Type B pancreatic cell (in vitro differentiated cells): ENCODE measurements at regions not wholly inside any gene's neighbourhood (a gene's known extent, or its start where the extent isn't known, plus 50 kb on each side); places are given as distances from the start of the nearest gene placed in this dataset.

Source experiments
- DNase-seq: peaks from one replicate; pipeline ENCODE4 v3.0.0; 2021; ENCODE audit warnings: mixed read lengths; ENCODE audit not compliant: unreplicated experiment; ENCODE audit errors: extremely low spot score
- H3K27ac Mint-ChIP-seq: 2 replicates; pipeline ENCODE4 v1.8.0; 2021; ENCODE audit warnings: mild to moderate bottlenecking, mixed read lengths
- H3K27me3 Mint-ChIP-seq: 2 replicates; pipeline ENCODE4 v1.8.0; 2021; ENCODE audit warnings: mixed read lengths
- H3K36me3 Mint-ChIP-seq: 2 replicates; pipeline ENCODE4 v1.8.0; 2021; ENCODE audit warnings: mixed read lengths
- H3K4me1 Mint-ChIP-seq: one replicate; pipeline ENCODE4 v1.8.0; 2021; ENCODE audit warnings: mixed read lengths; ENCODE audit not compliant: unreplicated experiment
- H3K4me3 Mint-ChIP-seq: 2 replicates; pipeline ENCODE4 v1.8.0; 2021; ENCODE audit warnings: mild to moderate bottlenecking, mixed read lengths
- H3K9me3 Mint-ChIP-seq: 2 replicates; pipeline ENCODE4 v1.8.0; 2021; ENCODE audit warnings: mixed read lengths
- CTCF ChIP-seq: fragments of 200-600 bp; sonication (generic); conservative IDR thresholded peaks from 2 replicates; pipeline ENCODE4 v1.5.0; 2021; ENCODE audit warnings: antibody characterized with exemption, mild to moderate bottlenecking

- Mint-ChIP-seq H3K27me3 (no peaks in the 10 kb centered on the region), H3K36me3 (no peaks in the 10 kb centered on the region), H3K4me1 (peaks cover 3% of the 10 kb centered on the region), H3K4me3 (no peak overlapping the region), H3K27ac (no peak overlapping the region), H3K9me3 (no peaks in the 10 kb centered on the region)
- no peak for TF ChIP-seq CTCF
- DNase-seq: no peak
Observed at GRCh38 chr2:13021470-13021957, 304.8 kb downstream of the TRIB2 start.

GRCh38 chr2:13030606-13031005 is 313.9 kb downstream of the TRIB2 start:
- no peaks in the 10 kb centered on the region for H3K27me3 Mint-ChIP-seq

GRCh38 chr2:13034861-13035260 is 318.1 kb downstream of the TRIB2 start:
- no peak for DNase-seq
- no peak for TF ChIP-seq CTCF
- Mint-ChIP-seq H3K27me3 (no peaks in the 10 kb centered on the region), H3K4me3 (no peak overlapping the region), H3K36me3 (no peaks in the 10 kb centered on the region), H3K27ac (no peak overlapping the region), H3K9me3 (no peaks in the 10 kb centered on the region), H3K4me1 (no peaks in the 10 kb centered on the region)

More at GRCh38 chr2:13030606-13031005, 313.9 kb downstream of the TRIB2 start:
- no peak overlapping the region for H3K4me3 Mint-ChIP-seq
- TF ChIP-seq CTCF: no peak
- H3K4me1 Mint-ChIP-seq: no peaks in the 10 kb centered on the region
- DNase-seq: no peak
- no peaks in the 10 kb centered on the region for H3K36me3 Mint-ChIP-seq
- no peaks in the 10 kb centered on the region for H3K9me3 Mint-ChIP-seq
- no peak overlapping the region for H3K27ac Mint-ChIP-seq

- Mint-ChIP-seq H3K4me3 (no peak overlapping the region), H3K9me3 (peaks cover 4% of the 10 kb centered on the region), H3K36me3 (no peaks in the 10 kb centered on the region), H3K4me1 (no peaks in the 10 kb centered on the region), H3K27me3 (no peaks in the 10 kb centered on the region), H3K27ac (no peak overlapping the region)
- TF ChIP-seq CTCF: no peak
- no peak for DNase-seq
Observed at GRCh38 chr2:13035866-13036265, 319.1 kb downstream of the TRIB2 start.

- H3K9me3 Mint-ChIP-seq: peaks cover 11% of the 10 kb centered on the region
- H3K36me3 Mint-ChIP-seq: no peaks in the 10 kb centered on the region
- no peak overlapping the region for H3K27ac Mint-ChIP-seq
- no peaks in the 10 kb centered on the region for H3K4me1 Mint-ChIP-seq
- H3K4me3 Mint-ChIP-seq: no peak overlapping the region
- no peak for TF ChIP-seq CTCF
- H3K27me3 Mint-ChIP-seq: peaks cover 25% of the 10 kb centered on the region
- DNase-seq: no peak
Observed at GRCh38 chr2:13040043-13040442, 323.3 kb downstream of the TRIB2 start.

GRCh38 chr2:13046557-13047165 is 329.9 kb downstream of the TRIB2 start:
- H3K4me3 Mint-ChIP-seq: no peak overlapping the region
- no peaks in the 10 kb centered on the region for H3K4me1 Mint-ChIP-seq
- no peaks in the 10 kb centered on the region for H3K9me3 Mint-ChIP-seq
- H3K27ac Mint-ChIP-seq: no peak overlapping the region
- H3K27me3 Mint-ChIP-seq: peaks cover 28% of the 10 kb centered on the region
- DNase-seq: no peak
- peak; percentile 77 for TF ChIP-seq CTCF
- H3K36me3 Mint-ChIP-seq: no peaks in the 10 kb centered on the region
